Muscle of leg (tissue), 3 donors: ENCODE measurements at regions not wholly inside any gene's neighbourhood (a gene's known extent, or its start where the extent isn't known, plus 50 kb on each side); places are given as distances from the start of the nearest gene placed in this dataset.

ENCODE experiments used
- DNase-seq: peaks from one replicate; pipeline ENCODE4 v3.0.0; 2013
- H3K27ac ChIP-seq: one replicate; pipeline ENCODE4 v1.5.1; 2013; ENCODE audit warnings: mild to moderate bottlenecking, low read length, control low read depth
- H3K27me3 ChIP-seq: one replicate; pipeline ENCODE4 v1.6.1; 2013; ENCODE audit warnings: low read length; ENCODE audit not compliant: control insufficient read depth, insufficient read depth
- H3K36me3 ChIP-seq: one replicate; pipeline ENCODE4 v1.6.1; 2013; ENCODE audit warnings: low read length; ENCODE audit not compliant: control insufficient read depth, insufficient read depth
- H3K4me1 ChIP-seq: one replicate; pipeline ENCODE4 v1.6.1; 2013; ENCODE audit warnings: low read length; ENCODE audit not compliant: control insufficient read depth, insufficient read depth
- H3K4me3 ChIP-seq: one replicate; pipeline ENCODE4 v1.5.1; 2013; ENCODE audit warnings: low read length, control low read depth
- H3K9me3 ChIP-seq: replicated peaks from 2 replicates; pipeline ENCODE4 v1.6.1; 2013; ENCODE audit warnings: low read depth, low read length; ENCODE audit not compliant: control insufficient read depth
- WGBS: methylation state at CpG from one replicate; pipeline ENCODE4 v1.1.5; 2013; ENCODE audit warnings: missing lambda C conversion rate; ENCODE audit not compliant: insufficient coverage; 5-methylcytosine and 5-hydroxymethylcytosine counted together

DNA sequence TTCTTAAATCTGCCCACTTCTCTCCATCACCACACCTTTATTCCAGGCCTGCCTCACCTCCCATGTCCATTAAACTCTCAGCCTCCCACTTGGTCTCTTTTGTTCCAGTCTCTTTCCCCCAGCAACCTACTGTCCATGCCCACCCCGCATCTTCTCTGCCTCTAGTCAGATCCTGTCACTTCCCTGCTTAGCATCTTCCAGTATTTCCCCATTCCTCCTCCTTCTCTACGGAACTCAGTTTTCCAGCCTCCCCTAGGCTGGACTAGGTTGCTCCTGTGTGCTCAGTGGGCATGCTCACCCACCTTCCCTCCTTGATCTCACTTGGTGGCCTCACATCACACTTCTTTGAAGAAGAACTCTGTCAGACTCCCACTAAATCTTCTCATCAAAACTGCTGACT lies 179.8 kb downstream of the BAMBI start:
- H3K36me3 ChIP-seq: no peaks in the 10 kb centered on the region
- no peak for DNase-seq
- no peak overlapping the region for H3K27ac ChIP-seq
- H3K4me1 ChIP-seq: peaks cover 6% of the 10 kb centered on the region
- H3K27me3 ChIP-seq: peaks cover 2% of the 10 kb centered on the region
- H3K4me3 ChIP-seq: no peak overlapping the region
- 95% methylated on average over 2 of the region's 2 CpGs for WGBS
- H3K9me3 ChIP-seq: no peaks in the 10 kb centered on the region

DNA sequence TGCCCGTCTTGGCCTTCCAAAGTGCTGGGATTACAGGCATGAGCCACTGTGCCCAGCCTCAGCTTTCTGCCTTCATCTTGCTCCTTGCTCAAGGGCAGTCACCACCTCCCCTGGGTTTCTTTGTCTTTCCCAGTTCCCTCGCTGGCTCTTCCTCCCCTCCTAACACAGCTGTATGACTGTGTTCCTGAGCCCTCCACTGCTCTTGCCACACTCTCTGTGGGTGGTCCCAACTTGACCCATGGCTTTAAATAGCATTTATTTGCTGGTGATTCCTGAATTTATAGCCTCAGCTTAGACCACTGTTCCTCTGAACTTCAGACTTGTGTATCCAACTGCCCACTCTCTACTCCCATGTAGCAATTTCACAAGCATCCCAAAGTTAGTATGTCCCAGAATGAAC lies 181.3 kb downstream of the BAMBI start:
- Histone ChIP-seq H3K27ac (no peak overlapping the region), H3K4me3 (no peak overlapping the region), H3K9me3 (no peaks in the 10 kb centered on the region), H3K4me1 (peaks cover under 1% of the 10 kb centered on the region), H3K27me3 (peaks cover 2% of the 10 kb centered on the region), H3K36me3 (no peaks in the 10 kb centered on the region)
- WGBS: 56% methylated on average over 2 of the region's 2 CpGs
- no peak for DNase-seq

DNA sequence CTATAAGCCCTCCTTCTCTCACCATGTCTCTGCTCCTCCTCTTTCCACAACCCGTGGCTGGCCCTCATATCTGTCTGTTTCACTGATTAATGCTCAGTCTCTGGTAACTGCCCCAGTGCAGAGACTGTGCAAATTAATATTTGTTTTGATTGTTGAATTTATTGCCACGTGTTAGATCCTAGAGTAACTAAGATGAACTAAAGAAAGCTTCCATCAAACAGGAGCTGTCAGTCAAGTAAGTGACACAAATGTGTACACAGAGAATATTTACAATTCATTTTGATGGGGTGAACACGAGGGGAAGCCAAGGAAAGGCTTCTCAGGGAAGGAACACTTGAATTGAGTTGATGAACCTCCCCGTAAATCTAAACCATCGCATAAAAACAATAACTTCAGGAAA lies 182.5 kb downstream of the BAMBI start:
- Histone ChIP-seq H3K9me3 (no peaks in the 10 kb centered on the region), H3K4me3 (no peak overlapping the region), H3K36me3 (no peaks in the 10 kb centered on the region), H3K27ac (no peak overlapping the region), H3K27me3 (no peaks in the 10 kb centered on the region), H3K4me1 (no peaks in the 10 kb centered on the region)
- no peak for DNase-seq
- WGBS: no CpG with 5 or more reads among the region's 5 CpGs

DNA sequence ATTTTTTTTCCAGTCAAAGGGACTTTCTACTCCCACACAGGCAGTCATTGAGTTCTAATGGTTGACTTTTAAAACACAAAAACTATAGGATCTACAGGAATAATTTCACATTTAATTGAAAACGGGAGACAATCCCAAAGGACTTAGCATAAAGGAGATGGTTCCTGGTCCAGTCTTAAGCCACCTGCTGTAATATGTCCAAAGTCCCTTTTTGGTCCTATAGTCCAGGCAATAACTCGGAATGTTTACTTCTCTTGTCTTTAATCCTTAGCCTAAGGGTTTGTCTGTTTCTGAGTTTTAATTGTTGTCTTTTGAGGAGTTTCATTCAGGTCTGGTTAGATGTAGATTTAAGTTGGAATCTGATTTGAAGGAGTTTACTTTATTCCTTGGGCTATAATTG lies 184.9 kb downstream of the BAMBI start:
- Histone ChIP-seq H3K4me1 (no peaks in the 10 kb centered on the region), H3K9me3 (no peaks in the 10 kb centered on the region), H3K27me3 (no peaks in the 10 kb centered on the region), H3K36me3 (no peaks in the 10 kb centered on the region), H3K27ac (no peak overlapping the region), H3K4me3 (no peak overlapping the region)
- 50% methylated on average over 1 of the region's 2 CpGs for WGBS
- no peak for DNase-seq

DNA sequence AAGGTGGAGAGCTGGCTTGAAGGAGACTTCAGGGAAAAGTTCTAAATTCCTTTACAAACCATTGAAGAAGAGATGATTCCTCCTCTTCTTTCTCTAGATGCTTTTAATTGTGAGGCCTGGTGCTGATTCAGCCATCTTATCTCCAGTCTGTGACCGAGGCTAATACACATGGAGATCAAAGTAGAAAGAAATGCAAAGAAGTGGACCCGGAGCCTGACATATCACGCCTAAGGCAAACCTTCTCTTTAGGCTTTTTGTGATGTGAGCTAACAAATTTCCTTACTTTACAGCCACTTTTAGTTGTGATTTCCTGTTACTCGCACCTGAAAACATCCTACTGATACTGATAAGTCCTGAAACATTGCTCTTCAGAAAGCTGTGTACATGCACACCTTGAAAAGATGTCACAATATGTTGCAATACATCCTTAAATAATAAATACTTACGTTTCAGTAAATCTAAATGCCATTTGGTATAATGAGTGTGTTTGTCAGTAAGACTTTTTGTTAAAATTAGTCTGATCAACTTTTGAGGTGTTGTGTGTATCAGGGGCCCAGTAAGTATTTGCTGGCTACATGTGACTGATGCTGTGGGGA lies 192.4 kb downstream of the BAMBI start:
- no peak overlapping the region for H3K27ac ChIP-seq
- no peaks in the 10 kb centered on the region for H3K9me3 ChIP-seq
- 60% methylated on average over 1 of the region's 5 CpGs for WGBS
- H3K4me1 ChIP-seq: no peaks in the 10 kb centered on the region
- no peak for DNase-seq
- H3K36me3 ChIP-seq: no peaks in the 10 kb centered on the region
- H3K4me3 ChIP-seq: no peak overlapping the region
- no peaks in the 10 kb centered on the region for H3K27me3 ChIP-seq

DNA sequence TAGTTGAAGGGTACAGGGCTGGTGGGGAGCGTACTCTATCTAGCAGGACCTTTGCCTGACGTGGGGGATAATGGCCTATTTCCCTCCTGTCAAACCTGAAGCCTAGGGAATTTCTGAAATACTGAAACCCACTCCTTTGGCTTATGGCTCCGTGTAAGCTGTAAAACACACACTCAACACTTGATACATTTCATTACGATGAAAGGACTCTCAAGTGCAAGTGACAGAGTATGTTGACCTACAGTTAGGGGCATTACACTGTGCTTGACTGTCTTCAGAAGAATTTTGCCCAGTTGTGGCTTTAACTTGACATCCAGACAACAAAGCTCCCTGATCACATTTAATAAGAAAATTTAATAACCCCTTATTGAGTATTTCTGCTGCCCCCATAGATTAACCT lies 194.3 kb downstream of the BAMBI start:
- no peak overlapping the region for H3K27ac ChIP-seq
- DNase-seq: no peak
- H3K4me3 ChIP-seq: no peak overlapping the region
- no peaks in the 10 kb centered on the region for H3K9me3 ChIP-seq
- H3K4me1 ChIP-seq: no peaks in the 10 kb centered on the region
- H3K27me3 ChIP-seq: peaks cover 2% of the 10 kb centered on the region
- WGBS: 83% methylated on average over 1 of the region's 4 CpGs
- no peaks in the 10 kb centered on the region for H3K36me3 ChIP-seq

DNA sequence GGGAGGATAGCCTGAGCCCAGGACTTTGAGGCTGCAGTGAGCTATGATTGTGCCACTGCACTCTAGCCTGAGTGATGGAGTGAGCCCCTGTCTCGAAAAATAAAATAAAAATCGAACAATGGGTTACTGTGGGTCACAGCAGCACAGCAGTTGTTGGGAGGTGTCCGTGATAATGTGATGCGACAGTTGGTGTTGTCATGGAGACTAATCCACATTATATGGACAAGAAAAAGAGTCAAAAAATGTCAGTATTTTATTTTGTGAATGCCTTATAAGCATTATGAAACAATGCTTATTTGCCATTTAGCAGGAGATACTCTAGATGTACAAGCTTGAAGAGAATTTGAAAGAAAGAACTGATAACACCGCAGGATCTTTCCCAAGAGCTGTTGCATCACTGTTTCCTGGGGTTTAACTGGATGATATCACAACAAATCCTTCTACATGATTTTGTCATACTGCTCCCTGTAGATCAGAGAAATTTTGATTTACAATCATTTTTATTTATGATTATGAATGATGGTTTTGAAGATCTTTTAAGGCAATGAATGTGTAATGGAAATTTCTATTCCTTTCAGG lies 195.4 kb downstream of the BAMBI start:
- Histone ChIP-seq H3K4me1 (no peaks in the 10 kb centered on the region), H3K27me3 (peaks cover 2% of the 10 kb centered on the region), H3K27ac (no peak overlapping the region), H3K36me3 (no peaks in the 10 kb centered on the region), H3K9me3 (no peaks in the 10 kb centered on the region), H3K4me3 (no peak overlapping the region)
- DNase-seq: no peak
- WGBS: 65% methylated on average over 2 of the region's 5 CpGs

DNA sequence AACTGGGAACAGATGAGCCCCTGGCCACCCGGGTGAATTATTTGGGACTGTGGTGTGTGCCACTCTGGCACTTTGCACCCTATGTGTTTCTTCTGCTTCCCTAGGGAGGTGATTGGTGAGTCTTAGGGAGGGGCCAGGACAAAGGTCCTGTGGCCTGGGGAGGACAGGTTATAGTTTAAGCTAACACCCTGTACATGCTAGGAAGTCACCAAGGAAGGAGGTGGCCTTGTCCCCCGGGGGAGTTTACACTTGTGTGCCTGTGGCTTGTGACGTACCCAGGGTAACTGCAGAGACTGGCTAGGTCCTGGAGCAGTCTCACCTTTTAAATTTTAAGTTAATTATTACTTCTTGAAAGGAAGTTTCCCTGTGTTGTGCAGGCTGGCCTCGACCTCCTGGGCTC lies 196.2 kb downstream of the BAMBI start:
- WGBS: 20% methylated on average over 1 of the region's 4 CpGs
- Histone ChIP-seq H3K9me3 (no peaks in the 10 kb centered on the region), H3K36me3 (no peaks in the 10 kb centered on the region), H3K4me1 (no peaks in the 10 kb centered on the region), H3K27ac (no peak overlapping the region), H3K27me3 (peaks cover 2% of the 10 kb centered on the region), H3K4me3 (no peak overlapping the region)
- DNase-seq: no peak

DNA sequence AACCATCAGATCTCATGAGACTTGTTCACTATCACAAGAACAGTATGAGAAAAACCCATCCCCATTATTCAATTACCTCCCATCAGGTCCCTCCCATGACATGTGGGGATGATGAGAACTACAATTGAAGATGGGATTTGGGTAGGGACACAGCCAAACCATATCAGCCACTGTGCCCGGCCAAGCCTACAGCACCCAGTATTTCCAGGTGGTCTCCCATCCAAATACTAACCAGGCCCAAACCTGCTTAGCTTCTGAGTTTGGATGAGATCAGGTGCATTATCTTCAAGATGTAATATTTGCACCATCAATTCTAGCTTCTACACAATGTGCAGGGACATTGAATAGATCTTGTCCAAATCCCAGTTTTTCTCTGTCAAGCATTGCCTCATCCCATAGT lies 196.9 kb downstream of the BAMBI start:
- no CpG with 5 or more reads among the region's 1 CpG for WGBS
- H3K4me3 ChIP-seq: no peak overlapping the region

DNA sequence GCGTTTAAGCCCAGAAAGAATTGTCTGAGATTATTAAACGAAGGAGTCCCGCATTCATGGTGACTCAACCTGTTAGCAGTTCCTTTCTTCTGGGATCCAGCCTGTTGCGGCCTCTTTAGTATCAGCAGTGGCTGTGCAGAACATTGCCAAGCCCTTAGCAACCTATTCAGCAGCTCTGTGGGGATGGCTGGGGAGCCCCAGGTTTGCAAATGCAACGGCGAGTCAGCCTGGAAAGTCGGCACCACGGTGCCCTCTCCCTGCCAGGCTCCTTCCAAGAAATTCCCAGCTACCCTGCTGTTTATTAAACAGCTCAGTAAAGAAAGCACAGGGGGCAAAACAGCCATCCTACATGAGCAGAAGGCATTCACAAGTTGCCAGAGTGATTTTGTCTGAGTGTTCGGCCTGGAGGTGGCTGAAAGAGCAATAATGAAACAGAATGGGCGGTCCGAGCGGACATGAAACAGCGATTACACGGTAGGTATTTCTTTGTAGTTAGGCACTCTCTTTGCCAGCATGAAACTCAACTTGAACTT lies 198.3 kb downstream of the BAMBI start:
- H3K9me3 ChIP-seq: no peaks in the 10 kb centered on the region
- H3K4me1 ChIP-seq: peaks cover 7% of the 10 kb centered on the region
- 52% methylated on average over 6 of the region's 14 CpGs for WGBS
- no peaks in the 10 kb centered on the region for H3K36me3 ChIP-seq
- DNase-seq: no peak
- H3K4me3 ChIP-seq: no peak overlapping the region
- peaks cover 2% of the 10 kb centered on the region for H3K27me3 ChIP-seq
- no peak overlapping the region for H3K27ac ChIP-seq

More for the DNA sequence above, 196.9 kb downstream of the BAMBI start:
- Histone ChIP-seq H3K27ac (no peak overlapping the region), H3K4me1 (no peaks in the 10 kb centered on the region), H3K9me3 (no peaks in the 10 kb centered on the region), H3K36me3 (no peaks in the 10 kb centered on the region), H3K27me3 (peaks cover 2% of the 10 kb centered on the region)
- DNase-seq: no peak
